Keratinocyte (primary cell): ENCODE measurements at regions not wholly inside any gene's neighbourhood (a gene's known extent, or its start where the extent isn't known, plus 50 kb on each side); places are given as distances from the start of the nearest gene placed in this dataset.
A peak's percentile ranks its signal among the peaks of the same experiment; 100 is the strongest.

Experiments
- DNase-seq: peaks from one replicate; pipeline ENCODE4 v3.0.0-alpha.2; 2011; ENCODE audit warnings: low read depth, missing footprints, low spot score
- FAIRE-seq: peaks from 2 replicates; lab custom pipeline; 2011; peaks lifted over from hg19 to GRCh38; lab: Jason Lieb, UNC
- H2AFZ ChIP-seq: 2 replicates; pipeline ENCODE4 v1.6.0; 2012; ENCODE audit warnings: low read length, control low read depth, inconsistent platforms; ENCODE audit not compliant: control insufficient read depth
- H3K27ac ChIP-seq: 2 replicates; pipeline ENCODE4 v1.5.1; 2011; ENCODE audit warnings: low read length; ENCODE audit not compliant: control insufficient read depth, insufficient read depth
- H3K27me3 ChIP-seq: 3 replicates; pipeline ENCODE4 v1.6.0; 2011; ENCODE audit warnings: low read length; ENCODE audit not compliant: control insufficient read depth, insufficient read depth; ENCODE audit errors: extremely low read depth
- H3K36me3 ChIP-seq, 2 experiments: 2 replicates in 1 of 2; 3 replicates in 1 of 2; pipeline ENCODE4 v1.5.1; 2011; ENCODE audit warnings: low read length in 2 of 2, mild to moderate bottlenecking in 1 of 2; ENCODE audit not compliant: control insufficient read depth in 2 of 2, insufficient read depth in 2 of 2; ENCODE audit errors: extremely low read depth in 1 of 2
- H3K4me1 ChIP-seq: 3 replicates; pipeline ENCODE4 v1.5.1; 2011; ENCODE audit warnings: low read length; ENCODE audit not compliant: control insufficient read depth, insufficient read depth; ENCODE audit errors: extremely low read depth
- H3K4me2 ChIP-seq: 3 replicates; pipeline ENCODE4 v1.6.0; 2011; ENCODE audit warnings: low read depth, low read length; ENCODE audit not compliant: control insufficient read depth, insufficient read depth; ENCODE audit errors: extremely low read depth
- H3K4me3 ChIP-seq, 3 experiments: fragments of 200-600 bp in 1 of 3; sonication (generic) in 1 of 3; 2 replicates in 2 of 3; 3 replicates in 1 of 3; pipeline ENCODE4 v1.5.1; 2011 to 2016; ENCODE audit warnings: low read length in 3 of 3, mild to moderate bottlenecking in 3 of 3, control low read depth in 2 of 3, inconsistent platforms in 1 of 3, low read depth in 1 of 3, mixed read lengths in 1 of 3, mixed run types in 1 of 3, moderate library complexity in 1 of 3; ENCODE audit not compliant: control insufficient read depth in 2 of 3, insufficient read depth in 2 of 3; ENCODE audit errors: extremely low read depth in 1 of 3
- H3K79me2 ChIP-seq: 2 replicates; pipeline ENCODE4 v1.6.0; 2012; ENCODE audit warnings: low read length; ENCODE audit not compliant: control insufficient read depth, insufficient read depth
- H3K9ac ChIP-seq: 3 replicates; pipeline ENCODE4 v1.6.0; 2011; ENCODE audit warnings: low read length; ENCODE audit not compliant: control insufficient read depth, insufficient read depth; ENCODE audit errors: extremely low read depth
- H3K9me1 ChIP-seq: 3 replicates; pipeline ENCODE4 v1.6.0; 2011; ENCODE audit warnings: low read length; ENCODE audit not compliant: control insufficient read depth, insufficient read depth; ENCODE audit errors: extremely low read depth
- H3K9me3 ChIP-seq: 2 replicates; pipeline ENCODE4 v1.5.1; 2012; ENCODE audit warnings: low read depth, low read length; ENCODE audit not compliant: control insufficient read depth
- H4K20me1 ChIP-seq: 3 replicates; pipeline ENCODE4 v1.6.0; 2011; ENCODE audit warnings: low read length; ENCODE audit not compliant: control insufficient read depth, insufficient read depth; ENCODE audit errors: extremely low read depth
- CTCF ChIP-seq, 3 experiments: IDR thresholded peaks in 1 of 3; conservative IDR thresholded peaks in 1 of 3; optimal IDR thresholded peaks in 1 of 3; 2 replicates in 2 of 3; 3 replicates in 1 of 3; pipeline versions ENCODE3 to v1.5.1; 2011; ENCODE audit warnings: low read length in 3 of 3, mild to moderate bottlenecking in 3 of 3, moderate library complexity in 2 of 3, control low read depth in 1 of 3, inconsistent platforms in 1 of 3; ENCODE audit not compliant: insufficient read depth in 2 of 3; ENCODE audit errors: extremely low read depth in 1 of 3
- EZH2 ChIP-seq: IDR thresholded peaks from one replicate; pipeline ENCODE4 v1.6.1; 2012; ENCODE audit warnings: inconsistent platforms, mild to moderate bottlenecking, low read length, moderate library complexity
- dilution Hi-C: fragments of 300-500 bp; cut with MboI; formaldehyde crosslinking; loops from one replicate; pipeline ENCODE4 v1.7.0; 2020; ENCODE audit warnings: low sequenced_read_pairs; ENCODE audit not compliant: extremely low pct_ligation_motif_present

GRCh38 chr11:33989461-33989860 is 62.1 kb upstream of the CAPRIN1 start:
- Histone ChIP-seq H3K9me1 (no peaks in the 10 kb centered on the region), H3K4me2 (no peak overlapping the region), H3K9ac (no peak overlapping the region), H3K4me3 (no peak overlapping the region), H3K27ac (no peak overlapping the region), H3K36me3 (no peaks in the 10 kb centered on the region), H4K20me1 (no peaks in the 10 kb centered on the region), H3K79me2 (no peaks in the 10 kb centered on the region), H3K4me1 (no peaks in the 10 kb centered on the region), H2AFZ (no peak overlapping the region), H3K27me3 (no peaks in the 10 kb centered on the region), H3K9me3 (no peaks in the 10 kb centered on the region)
- dilution Hi-C loops, result no loop called here
- no peak for TF ChIP-seq CTCF (optimal IDR thresholded peaks at IDR 0.05 in 1 of 3, IDR thresholded peaks at IDR 0.05 in 1 of 3, conservative IDR thresholded peaks at IDR 0.05 in 1 of 3; ENCODE audit: extremely low read depth in 1 of 3, insufficient read depth in 2 of 3, low read length in 3 of 3)
- TF ChIP-seq EZH2, result no peak
- DNase-seq (no peak), FAIRE-seq (no peak)

- no peak for FAIRE-seq
- Histone ChIP-seq H3K9me1 (no peaks in the 10 kb centered on the region), H3K27ac (no peak overlapping the region), H2AFZ (no peak overlapping the region), H3K79me2 (no peaks in the 10 kb centered on the region), H4K20me1 (no peaks in the 10 kb centered on the region), H3K9me3 (no peaks in the 10 kb centered on the region), H3K9ac (no peak overlapping the region), H3K4me2 (no peak overlapping the region), H3K4me3 (no peak overlapping the region), H3K36me3 (no peaks in the 10 kb centered on the region), H3K4me1 (no peaks in the 10 kb centered on the region), H3K27me3 (no peaks in the 10 kb centered on the region)
- TF ChIP-seq CTCF (optimal IDR thresholded peaks at IDR 0.05 in 1 of 3, IDR thresholded peaks at IDR 0.05 in 1 of 3, conservative IDR thresholded peaks at IDR 0.05 in 1 of 3; ENCODE audit: extremely low read depth in 1 of 3, insufficient read depth in 2 of 3, low read length in 3 of 3) (no peak), EZH2 (no peak)
- dilution Hi-C loops, result no loop called here
- peak; percentile 11 for DNase-seq
Observed at GRCh38 chr11:33988586-33989370, 62.8 kb upstream of the CAPRIN1 start.
